ENCODE measurements at regions not wholly inside any gene's neighbourhood (a gene's known extent, or its start where the extent isn't known, plus 50 kb on each side); places are given as distances from the start of the nearest gene placed in this dataset.

GRCh38 chr1:242797856-242798255 is 273.4 kb upstream of the PLD5 start:
- H2BK12ac ChIP-seq (ENCODE audit: low read depth, low read length): no peak overlapping the region
- H4K8ac ChIP-seq (ENCODE audit: extremely low read depth, insufficient read depth, low read length): no peak overlapping the region
- H3K9me3 ChIP-seq (ENCODE audit: insufficient read depth in 2 of 2, low read depth in 1 of 2, low read length in 1 of 2): no peaks in the 10 kb centered on the region
- no peak overlapping the region for H3K23ac ChIP-seq (ENCODE audit: insufficient read length)
- no peak overlapping the region for H3K27ac ChIP-seq (ENCODE audit: low read depth, low read length)
- H2BK15ac ChIP-seq (ENCODE audit: low read length): no peak overlapping the region
- no peak overlapping the region for H3K18ac ChIP-seq (ENCODE audit: extremely low read depth, low read length)
- no peaks in the 10 kb centered on the region for H3K23me2 ChIP-seq (ENCODE audit: low read depth, low read length)
- no peak for FAIRE-seq
- DNase-seq (ENCODE audit: low read depth in 1 of 2, low spot score in 2 of 2): no peak
- H3K4ac ChIP-seq (replicated peaks; ENCODE audit: insufficient read length, low read depth, low read length): no peak overlapping the region
- H2AK5ac ChIP-seq (ENCODE audit: low read depth, low read length): no peak overlapping the region
- no peak overlapping the region for H4K5ac ChIP-seq (ENCODE audit: insufficient read length, low read depth, low read length)
- H3K56ac ChIP-seq (replicated peaks; ENCODE audit: insufficient read length, low read depth, low read length): no peak overlapping the region
- no peak overlapping the region for H3K4me2 ChIP-seq (ENCODE audit: insufficient read depth in 1 of 2, low read depth in 2 of 2, low read length in 2 of 2)
- no peaks in the 10 kb centered on the region for H3K79me2 ChIP-seq (ENCODE audit: control insufficient read depth in 1 of 2, insufficient read depth in 2 of 2, low read length in 2 of 2)
- no peak overlapping the region for H3K4me3 ChIP-seq (ENCODE audit: extremely low read depth in 1 of 4, insufficient read depth in 2 of 4, low read depth in 3 of 4, low read length in 4 of 4)
- no peaks in the 10 kb centered on the region for H4K20me1 ChIP-seq (replicated peaks in 1 of 2; ENCODE audit: control insufficient read depth in 1 of 2, insufficient read depth in 2 of 2, low read length in 2 of 2)
- no peaks in the 10 kb centered on the region for H3K4me1 ChIP-seq (replicated peaks in 1 of 4; ENCODE audit: control insufficient read depth in 3 of 4, insufficient read depth in 4 of 4, low read length in 3 of 4)
- H3K27me3 ChIP-seq (replicated peaks in 1 of 4; ENCODE audit: control insufficient read depth in 3 of 4, extremely low read depth in 1 of 4, insufficient read depth in 3 of 4, low read length in 3 of 4): no peaks in the 10 kb centered on the region
- no peak overlapping the region for H4K91ac ChIP-seq (replicated peaks; ENCODE audit: insufficient read length, low read length)
- H2BK20ac ChIP-seq (ENCODE audit: low read length): no peak overlapping the region
- H2AFZ ChIP-seq (ENCODE audit: low read length): no peak overlapping the region
- no peak overlapping the region for H3K9ac ChIP-seq (replicated peaks in 1 of 4; ENCODE audit: extremely low read depth in 1 of 4, low read depth in 3 of 4, low read length in 3 of 4)
- no peak overlapping the region for H2BK120ac ChIP-seq (replicated peaks; ENCODE audit: low read depth, low read length)
- no peaks in the 10 kb centered on the region for H3K36me3 ChIP-seq (ENCODE audit: control insufficient read depth in 2 of 4, insufficient read depth in 4 of 4, low read length in 3 of 4)
- CTCF ChIA-PET (ENCODE audit: partially characterized antibody): interaction anchor here (0.7 to 1.1 kb wide), 2 partner anchors 272 to 307 kb away, joined by 3 read pairs; no protein-coding TSS in a partner anchor
- POLR2A ChIA-PET (ENCODE audit: partially characterized antibody): no interaction called here
- TF ChIP-seq E2F6 (IDR thresholded peaks at IDR 0.05) (no peak), CHD1 (IDR thresholded peaks at IDR 0.05; ENCODE audit: low read depth, low read length) (no peak), SP2 (IDR thresholded peaks at IDR 0.05; ENCODE audit: low read length) (no peak), USF2 (IDR thresholded peaks at IDR 0.05; ENCODE audit: low read length) (no peak), TCF12 (IDR thresholded peaks at IDR 0.05; ENCODE audit: low read depth, low read length) (no peak), ZNF274 (IDR thresholded peaks at IDR 0.05; ENCODE audit: borderline replicate concordance, extremely low read depth, low read length) (no peak), TAF1 (IDR thresholded peaks at IDR 0.05; ENCODE audit: low read depth, low read length) (no peak), CREB1 (IDR thresholded peaks at IDR 0.05) (no peak), ASH2L (IDR thresholded peaks at IDR 0.05; ENCODE audit: low read length) (no peak), TBP (IDR thresholded peaks at IDR 0.05; ENCODE audit: low read depth, low read length) (no peak)
- H2BK5ac ChIP-seq (ENCODE audit: low read depth, low read length): no peak overlapping the region
- no peak overlapping the region for H3K14ac ChIP-seq (ENCODE audit: insufficient read length)
- H3K79me1 ChIP-seq (ENCODE audit: low read depth, low read length): no peaks in the 10 kb centered on the region
